B cell (primary cell): ENCODE measurements at regions not wholly inside any gene's neighbourhood (a gene's known extent, or its start where the extent isn't known, plus 50 kb on each side); places are given as distances from the start of the nearest gene placed in this dataset.

Source experiments
- ATAC-seq: fragments of 200-7000 bp; cut with Tn5 transposase; one replicate; pipeline ENCODE4 v1.10.0; 2021; ENCODE audit warnings: low read depth, mild to moderate bottlenecking, moderate number of reproducible peaks, moderate library complexity
- CTCF ChIA-PET: fragments of 350-600 bp; sonication (Branson Sonifier 250); formaldehyde crosslinking; loops from one replicate; lab custom pipeline; 2021; ENCODE audit warnings: antibody characterized with exemption, inconsistent platforms; lab: Charles Lee
- POLR2A ChIA-PET: fragments of 350-600 bp; sonication (Branson Sonifier 250); formaldehyde crosslinking; loops from one replicate; lab custom pipeline; 2021; ENCODE audit warnings: antibody characterized with exemption; lab: Charles Lee
- DNase-seq: peaks from one replicate; pipeline ENCODE4 v3.0.0; 2013
- H2AFZ ChIP-seq: 2 replicates; pipeline ENCODE4 v1.6.1; 2012; ENCODE audit warnings: mild to moderate bottlenecking, low read depth, low read length; ENCODE audit not compliant: insufficient read depth, poor library complexity, severe bottlenecking
- H3K27ac ChIP-seq, 2 donors: 1 replicate in 1 of 2; 2 replicates in 1 of 2; pipeline ENCODE4 v1.5.1; 2012 to 2013; ENCODE audit warnings: low read length in 2 of 2, mild to moderate bottlenecking in 2 of 2, moderate library complexity in 1 of 2
- H3K27me3 ChIP-seq, 4 experiments: fragments of 200-600 bp in 1 of 4; sonication (generic) in 1 of 4; replicated peaks in 1 of 4; 1 replicate in 2 of 4; 2 replicates in 2 of 4; pipeline versions ENCODE4 v1.6.1 to v1.7.0; 2013 to 2016; ENCODE audit warnings: low read length in 3 of 4, mild to moderate bottlenecking in 2 of 4, mixed read lengths in 1 of 4, moderate library complexity in 1 of 4; ENCODE audit not compliant: insufficient read depth in 4 of 4, control insufficient read depth in 3 of 4; ENCODE audit errors: control extremely low read depth in 1 of 4
- H3K36me3 ChIP-seq, 2 experiments: replicated peaks in 1 of 2; 1 replicate in 1 of 2; 2 replicates in 1 of 2; pipeline versions ENCODE4 v1.6.1 to v1.7.1; 2013; ENCODE audit warnings: low read length in 1 of 2; ENCODE audit not compliant: insufficient read depth in 2 of 2, control insufficient read depth in 1 of 2; ENCODE audit errors: control extremely low read depth in 1 of 2, extremely low read depth in 1 of 2
- H3K4me1 ChIP-seq, 2 donors: fragments of 200-600 bp in 1 of 2; sonication (generic) in 1 of 2; 1 replicate in 1 of 2; 2 replicates in 1 of 2; pipeline versions ENCODE4 v1.5.1 to v1.6.1; 2013 to 2017; ENCODE audit warnings: low read length in 2 of 2; ENCODE audit not compliant: control insufficient read depth in 2 of 2, insufficient read depth in 2 of 2
- H3K4me2 ChIP-seq: replicated peaks from 2 replicates; pipeline ENCODE3; 2012; ENCODE audit warnings: mild to moderate bottlenecking, low read depth, low read length; ENCODE audit not compliant: poor library complexity, severe bottlenecking
- H3K4me3 ChIP-seq, 5 experiments: fragments of 200-600 bp in 1 of 5; sonication (generic) in 1 of 5; 1 replicate in 3 of 5; 2 replicates in 2 of 5; pipeline versions ENCODE4 v1.5.1 to v1.7.0; 2011 to 2016; ENCODE audit warnings: low read length in 4 of 5, mild to moderate bottlenecking in 4 of 5, low read depth in 2 of 5, control low read depth in 1 of 5, moderate library complexity in 1 of 5; ENCODE audit not compliant: insufficient read depth in 1 of 5; ENCODE audit errors: control extremely low read depth in 1 of 5, extremely low read depth in 1 of 5
- H3K79me2 ChIP-seq: fragments of 200-600 bp; sonication (generic); one replicate; pipeline ENCODE4 v1.6.0; 2016; ENCODE audit warnings: low read length; ENCODE audit not compliant: control insufficient read depth, insufficient read depth
- H3K9ac ChIP-seq: fragments of 200-600 bp; sonication (generic); 2 replicates; pipeline ENCODE4 v1.6.1; 2017; ENCODE audit warnings: mild to moderate bottlenecking, low read length, moderate library complexity
- H3K9me3 ChIP-seq, 3 donors: one replicate each; pipeline versions ENCODE4 v1.6.1 to v1.7.1; 2013; ENCODE audit warnings: low read length in 2 of 3; ENCODE audit not compliant: control insufficient read depth in 2 of 3, insufficient read depth in 1 of 3; ENCODE audit errors: control extremely low read depth in 1 of 3
- H4K20me1 ChIP-seq: 2 replicates; pipeline ENCODE4 v1.6.0; 2012; ENCODE audit warnings: mild to moderate bottlenecking, low read length; ENCODE audit not compliant: insufficient read depth, control insufficient read depth, poor library complexity, severe bottlenecking
- H3K27ac Mint-ChIP-seq: one replicate; pipeline ENCODE4 v1.8.0; 2021; ENCODE audit warnings: mixed read lengths
- H3K27me3 Mint-ChIP-seq: one replicate; pipeline ENCODE4 v1.8.0; 2021; ENCODE audit warnings: mixed read lengths
- H3K4me1 Mint-ChIP-seq: one replicate; pipeline ENCODE4 v1.8.0; 2021; ENCODE audit warnings: mixed read lengths
- H3K4me3 Mint-ChIP-seq: one replicate; pipeline ENCODE4 v1.8.0; 2021; ENCODE audit warnings: mixed read lengths
- H3K9me3 Mint-ChIP-seq: one replicate; pipeline ENCODE4 v1.8.0; 2022; ENCODE audit warnings: mixed read lengths; ENCODE audit not compliant: insufficient read depth
- EZH2 ChIP-seq: IDR thresholded peaks from 2 replicates; pipeline ENCODE4 v1.6.1; 2012; ENCODE audit warnings: borderline replicate concordance, low read depth, mild to moderate bottlenecking, moderate library complexity, low read length; ENCODE audit not compliant: insufficient read depth, poor library complexity, severe bottlenecking
- WGBS: methylation state at CpG from one replicate; pipeline ENCODE4 v1.1.5; 2013; ENCODE audit warnings: missing lambda C conversion rate; ENCODE audit not compliant: insufficient coverage; 5-methylcytosine and 5-hydroxymethylcytosine counted together
- intact Hi-C: fragments of 100-400 bp; cut with micrococcal nuclease; formaldehyde crosslinking; loops from one replicate; pipeline ENCODE4 v1.10.0; 2022
- TF ChIP-seq, protein P1 (sequence below): fragments of 200-600 bp; IDR thresholded peaks from one replicate; pipeline ENCODE4 v1.8.0; 2022; ENCODE audit warnings: antibody characterized with exemption, mild to moderate bottlenecking

DNA sequence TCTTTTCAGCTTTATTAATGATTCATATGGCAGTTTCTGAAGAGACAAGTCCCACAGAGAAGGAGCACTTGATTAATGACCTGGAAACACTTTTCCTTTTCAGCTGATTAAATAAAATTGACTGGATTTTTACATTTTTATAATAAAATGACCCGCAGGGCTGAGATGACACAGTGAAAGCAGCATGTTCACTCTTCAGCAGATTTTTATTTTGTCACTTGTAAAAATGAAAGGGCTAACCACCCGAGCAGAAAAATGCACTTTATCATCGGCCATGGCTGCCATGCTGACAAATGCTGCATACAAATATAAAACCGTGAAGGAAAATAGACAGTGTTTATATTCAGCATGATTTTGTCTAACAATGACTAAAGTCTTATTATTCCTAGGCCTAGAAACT, 321.6 kb upstream of the ITGA1 start:
- no peaks in the 10 kb centered on the region for H3K27me3 Mint-ChIP-seq
- H3K79me2 ChIP-seq: no peaks in the 10 kb centered on the region
- H3K4me1 Mint-ChIP-seq: no peaks in the 10 kb centered on the region
- no peak overlapping the region for H3K4me3 Mint-ChIP-seq
- H3K27me3 ChIP-seq: no peaks in the 10 kb centered on the region
- no peak overlapping the region for H3K27ac Mint-ChIP-seq
- no peak overlapping the region for H3K4me2 ChIP-seq
- H3K4me3 ChIP-seq: no peak overlapping the region
- ATAC-seq: no peak
- no peak overlapping the region for H2AFZ ChIP-seq
- peaks cover 0 to 4% (median 0%) of the 10 kb centered on the region in 3 donors for H3K9me3 ChIP-seq
- no peaks in the 10 kb centered on the region for H3K4me1 ChIP-seq
- WGBS: 100% methylated on average over 2 of the region's 4 CpGs
- CTCF ChIA-PET: no interaction called here
- H3K27ac ChIP-seq: no peak overlapping the region
- intact Hi-C loops: no loop called here
- H3K9me3 Mint-ChIP-seq: peaks cover 2% of the 10 kb centered on the region
- H3K36me3 ChIP-seq: no peaks in the 10 kb centered on the region
- TF ChIP-seq EZH2: no peak
- TF ChIP-seq, protein P1, sequence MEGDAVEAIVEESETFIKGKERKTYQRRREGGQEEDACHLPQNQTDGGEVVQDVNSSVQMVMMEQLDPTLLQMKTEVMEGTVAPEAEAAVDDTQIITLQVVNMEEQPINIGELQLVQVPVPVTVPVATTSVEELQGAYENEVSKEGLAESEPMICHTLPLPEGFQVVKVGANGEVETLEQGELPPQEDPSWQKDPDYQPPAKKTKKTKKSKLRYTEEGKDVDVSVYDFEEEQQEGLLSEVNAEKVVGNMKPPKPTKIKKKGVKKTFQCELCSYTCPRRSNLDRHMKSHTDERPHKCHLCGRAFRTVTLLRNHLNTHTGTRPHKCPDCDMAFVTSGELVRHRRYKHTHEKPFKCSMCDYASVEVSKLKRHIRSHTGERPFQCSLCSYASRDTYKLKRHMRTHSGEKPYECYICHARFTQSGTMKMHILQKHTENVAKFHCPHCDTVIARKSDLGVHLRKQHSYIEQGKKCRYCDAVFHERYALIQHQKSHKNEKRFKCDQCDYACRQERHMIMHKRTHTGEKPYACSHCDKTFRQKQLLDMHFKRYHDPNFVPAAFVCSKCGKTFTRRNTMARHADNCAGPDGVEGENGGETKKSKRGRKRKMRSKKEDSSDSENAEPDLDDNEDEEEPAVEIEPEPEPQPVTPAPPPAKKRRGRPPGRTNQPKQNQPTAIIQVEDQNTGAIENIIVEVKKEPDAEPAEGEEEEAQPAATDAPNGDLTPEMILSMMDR: no peak
- POLR2A ChIA-PET: no interaction called here
- no peaks in the 10 kb centered on the region for H4K20me1 ChIP-seq
- H3K9ac ChIP-seq: no peak overlapping the region
- DNase-seq: no peak

DNA sequence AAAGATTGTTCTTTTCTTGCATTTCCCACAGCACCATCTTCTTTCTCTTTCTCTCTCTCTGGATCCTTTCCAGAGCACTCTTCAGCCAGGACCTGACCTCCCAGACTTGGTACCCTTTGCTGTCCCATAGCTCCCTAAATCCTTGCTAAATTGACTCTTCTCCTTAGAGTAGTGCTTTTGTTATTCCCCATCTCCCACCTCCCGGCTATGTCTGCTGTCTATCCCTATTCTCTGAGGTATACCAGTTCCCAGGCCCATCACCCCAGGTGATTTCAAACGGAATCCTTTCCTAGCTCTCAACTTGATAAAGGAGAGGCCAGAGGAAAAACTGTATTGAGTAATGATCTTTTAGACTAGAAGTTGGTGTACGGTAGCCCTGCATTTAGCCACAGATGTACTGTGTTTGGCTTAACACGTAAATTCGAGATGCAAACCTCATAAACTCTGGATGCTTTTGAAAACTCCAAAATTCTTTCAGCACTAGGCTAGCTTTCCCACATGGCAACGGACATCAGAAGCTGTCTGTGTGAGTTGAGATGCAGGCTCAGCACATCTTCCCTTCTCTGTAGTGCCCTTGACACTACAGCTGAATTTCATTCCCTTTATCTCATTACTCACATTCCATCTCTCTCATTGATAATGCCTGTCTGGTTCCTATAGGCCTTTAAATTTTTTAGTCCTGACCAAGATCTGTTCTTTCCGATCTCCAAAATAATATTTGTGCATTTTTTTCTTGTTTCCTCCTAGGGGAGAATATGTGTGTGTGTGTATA, 320.8 kb upstream of the ITGA1 start:
- no peak overlapping the region for H3K4me2 ChIP-seq
- H2AFZ ChIP-seq: no peak overlapping the region
- H3K36me3 ChIP-seq: no peaks in the 10 kb centered on the region
- H3K9ac ChIP-seq: no peak overlapping the region
- peaks cover 0 to 4% (median 0%) of the 10 kb centered on the region in 3 donors for H3K9me3 ChIP-seq
- H3K4me3 ChIP-seq: no peak overlapping the region
- peaks cover 2% of the 10 kb centered on the region for H3K9me3 Mint-ChIP-seq
- no peak overlapping the region for H3K4me3 Mint-ChIP-seq
- 85% methylated on average over 3 of the region's 7 CpGs for WGBS
- H3K27me3 ChIP-seq: no peaks in the 10 kb centered on the region
- H3K4me1 ChIP-seq: no peaks in the 10 kb centered on the region
- no peaks in the 10 kb centered on the region for H3K4me1 Mint-ChIP-seq
- H3K27me3 Mint-ChIP-seq: no peaks in the 10 kb centered on the region
- no peak for TF ChIP-seq EZH2
- TF ChIP-seq, protein P1: no peak
- ATAC-seq (no peak), DNase-seq (no peak)
- intact Hi-C loops: no loop called here
- CTCF ChIA-PET: no interaction called here
- POLR2A ChIA-PET: no interaction called here
- no peak overlapping the region for H3K27ac ChIP-seq
- H3K79me2 ChIP-seq: no peaks in the 10 kb centered on the region
- H4K20me1 ChIP-seq: no peaks in the 10 kb centered on the region
- H3K27ac Mint-ChIP-seq: no peak overlapping the region
